SK-N-SH (cell line): ENCODE measurements at regions not wholly inside any gene's neighbourhood (a gene's known extent, or its start where the extent isn't known, plus 50 kb on each side); places are given as distances from the start of the nearest gene placed in this dataset.

Experiments used
- CHD2 ChIP-seq: fragments of 150-350 bp; IDR thresholded peaks from 2 replicates; pipeline ENCODE4 v1.6.1; 2018; ENCODE audit warnings: low read length; ENCODE audit not compliant: partially characterized antibody
- EP300 ChIP-seq, 2 experiments: IDR thresholded peaks; 2 replicates each; pipeline versions ENCODE4 v1.4.0 to v1.6.1; 2012; ENCODE audit warnings: borderline replicate concordance in 1 of 2, low read depth in 1 of 2, low read length in 1 of 2
- EZH2phosphoT487 ChIP-seq: fragments of 200-600 bp; sonication (generic); IDR thresholded peaks from 2 replicates; pipeline ENCODE4 v1.6.1; 2017; ENCODE audit warnings: low read depth, mixed run types, mild to moderate bottlenecking, antibody characterized with exemption, moderate library complexity, borderline replicate concordance
- GATA2 ChIP-seq: sonication (generic); formaldehyde crosslinking; IDR thresholded peaks from 2 replicates; pipeline ENCODE4 v1.5.0; 2020; ENCODE audit warnings: mild to moderate bottlenecking, missing genetic modification reagents
- MXI1 ChIP-seq: IDR thresholded peaks from 2 replicates; pipeline ENCODE4 v1.6.1; 2012; ENCODE audit warnings: mild to moderate bottlenecking, low read depth, low read length, improper control_type of control experiment
- POLR2AphosphoS5 ChIP-seq: IDR thresholded peaks from 2 replicates; pipeline ENCODE4 v1.6.1; 2012; ENCODE audit warnings: low read depth, low read length
- RCOR1 ChIP-seq: fragments of 150-350 bp; IDR thresholded peaks from 2 replicates; pipeline ENCODE4 v1.6.1; 2017; ENCODE audit warnings: antibody characterized with exemption, low read length
- RFX5 ChIP-seq: IDR thresholded peaks from 2 replicates; pipeline ENCODE4 v1.6.1; 2012; ENCODE audit warnings: mild to moderate bottlenecking, improper control_type of control experiment, low read length
- TCF12 ChIP-seq: IDR thresholded peaks from 2 replicates; pipeline ENCODE4 v1.4.0; 2012
- TEAD4 ChIP-seq: IDR thresholded peaks from 2 replicates; pipeline ENCODE4 v1.4.0; 2012; ENCODE audit warnings: mild to moderate bottlenecking, borderline replicate concordance; ENCODE audit not compliant: insufficient read depth
- TF ChIP-seq, protein P1 (sequence below): fragments of 200-600 bp; sonication (generic); IDR thresholded peaks from 2 replicates; pipeline ENCODE4 v1.6.1; 2017; ENCODE audit warnings: antibody characterized with exemption, mild to moderate bottlenecking, moderate library complexity

- no peak for TF ChIP-seq CHD2
- no peak for TF ChIP-seq RFX5
- no peak for TF ChIP-seq POLR2AphosphoS5
- no peak for TF ChIP-seq RCOR1
- TF ChIP-seq, protein P1, sequence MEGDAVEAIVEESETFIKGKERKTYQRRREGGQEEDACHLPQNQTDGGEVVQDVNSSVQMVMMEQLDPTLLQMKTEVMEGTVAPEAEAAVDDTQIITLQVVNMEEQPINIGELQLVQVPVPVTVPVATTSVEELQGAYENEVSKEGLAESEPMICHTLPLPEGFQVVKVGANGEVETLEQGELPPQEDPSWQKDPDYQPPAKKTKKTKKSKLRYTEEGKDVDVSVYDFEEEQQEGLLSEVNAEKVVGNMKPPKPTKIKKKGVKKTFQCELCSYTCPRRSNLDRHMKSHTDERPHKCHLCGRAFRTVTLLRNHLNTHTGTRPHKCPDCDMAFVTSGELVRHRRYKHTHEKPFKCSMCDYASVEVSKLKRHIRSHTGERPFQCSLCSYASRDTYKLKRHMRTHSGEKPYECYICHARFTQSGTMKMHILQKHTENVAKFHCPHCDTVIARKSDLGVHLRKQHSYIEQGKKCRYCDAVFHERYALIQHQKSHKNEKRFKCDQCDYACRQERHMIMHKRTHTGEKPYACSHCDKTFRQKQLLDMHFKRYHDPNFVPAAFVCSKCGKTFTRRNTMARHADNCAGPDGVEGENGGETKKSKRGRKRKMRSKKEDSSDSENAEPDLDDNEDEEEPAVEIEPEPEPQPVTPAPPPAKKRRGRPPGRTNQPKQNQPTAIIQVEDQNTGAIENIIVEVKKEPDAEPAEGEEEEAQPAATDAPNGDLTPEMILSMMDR: no peak
- no peak for TF ChIP-seq GATA2 (CRISPR knock-in tag)
- no peak for TF ChIP-seq TCF12
- no peak for TF ChIP-seq EZH2phosphoT487
- no peak for TF ChIP-seq EP300 (IDR thresholded peaks at IDR 0.05; ENCODE audit: borderline replicate concordance in 1 of 2, low read depth in 1 of 2, low read length in 1 of 2)
- TF ChIP-seq TEAD4: no peak
- no peak for TF ChIP-seq MXI1
Measured at GRCh38 chrX:69323786-69324720, 158.8 kb upstream of the PJA1 start.
